Omental fat pad (tissue), 3 donors: ENCODE measurements at regions not wholly inside any gene's neighbourhood (a gene's known extent, or its start where the extent isn't known, plus 50 kb on each side); places are given as distances from the start of the nearest gene placed in this dataset.

Source experiments
- ATAC-seq: fragments of 150-250 bp; one replicate; pipeline ENCODE4 v1.9.1; 2016; ENCODE audit warnings: mild to moderate bottlenecking, moderate library complexity; ENCODE audit not compliant: low FRiP score
- DNase-seq: peaks from one replicate; pipeline ENCODE4 v3.0.0-alpha.2; 2019; ENCODE audit warnings: low spot score
- TF ChIP-seq, protein P1 (sequence below), 3 donors: fragments of 450-650 bp; IDR thresholded peaks; one replicate each; pipeline ENCODE4 v1.5.1; 2016 to 2017; ENCODE audit warnings: antibody characterized with exemption in 3 of 3, mild to moderate bottlenecking in 3 of 3, moderate library complexity in 2 of 3

DNA sequence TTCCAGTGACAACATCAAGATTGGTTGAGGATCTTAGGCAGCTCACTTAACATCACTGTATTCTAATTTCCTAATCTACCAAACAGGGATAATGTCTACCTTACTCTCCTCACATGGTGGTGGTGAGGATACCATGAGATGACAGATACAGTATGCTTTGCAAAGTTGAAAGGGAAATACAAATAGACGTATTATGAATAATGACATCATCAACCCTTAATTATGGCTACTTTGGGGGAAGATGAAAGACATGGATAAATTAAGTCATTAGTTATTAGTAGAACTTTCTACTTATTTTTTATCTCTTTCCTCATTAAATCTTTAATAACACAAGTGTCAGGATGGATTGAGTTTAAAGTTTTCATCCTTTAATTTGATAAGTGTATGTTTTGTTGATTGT is 532.5 kb downstream of the KLF12 start:
- no peak for ATAC-seq
- TF ChIP-seq, protein P1, sequence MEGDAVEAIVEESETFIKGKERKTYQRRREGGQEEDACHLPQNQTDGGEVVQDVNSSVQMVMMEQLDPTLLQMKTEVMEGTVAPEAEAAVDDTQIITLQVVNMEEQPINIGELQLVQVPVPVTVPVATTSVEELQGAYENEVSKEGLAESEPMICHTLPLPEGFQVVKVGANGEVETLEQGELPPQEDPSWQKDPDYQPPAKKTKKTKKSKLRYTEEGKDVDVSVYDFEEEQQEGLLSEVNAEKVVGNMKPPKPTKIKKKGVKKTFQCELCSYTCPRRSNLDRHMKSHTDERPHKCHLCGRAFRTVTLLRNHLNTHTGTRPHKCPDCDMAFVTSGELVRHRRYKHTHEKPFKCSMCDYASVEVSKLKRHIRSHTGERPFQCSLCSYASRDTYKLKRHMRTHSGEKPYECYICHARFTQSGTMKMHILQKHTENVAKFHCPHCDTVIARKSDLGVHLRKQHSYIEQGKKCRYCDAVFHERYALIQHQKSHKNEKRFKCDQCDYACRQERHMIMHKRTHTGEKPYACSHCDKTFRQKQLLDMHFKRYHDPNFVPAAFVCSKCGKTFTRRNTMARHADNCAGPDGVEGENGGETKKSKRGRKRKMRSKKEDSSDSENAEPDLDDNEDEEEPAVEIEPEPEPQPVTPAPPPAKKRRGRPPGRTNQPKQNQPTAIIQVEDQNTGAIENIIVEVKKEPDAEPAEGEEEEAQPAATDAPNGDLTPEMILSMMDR (IDR thresholded peaks at IDR 0.05): no peak
- DNase-seq: no peak

DNA sequence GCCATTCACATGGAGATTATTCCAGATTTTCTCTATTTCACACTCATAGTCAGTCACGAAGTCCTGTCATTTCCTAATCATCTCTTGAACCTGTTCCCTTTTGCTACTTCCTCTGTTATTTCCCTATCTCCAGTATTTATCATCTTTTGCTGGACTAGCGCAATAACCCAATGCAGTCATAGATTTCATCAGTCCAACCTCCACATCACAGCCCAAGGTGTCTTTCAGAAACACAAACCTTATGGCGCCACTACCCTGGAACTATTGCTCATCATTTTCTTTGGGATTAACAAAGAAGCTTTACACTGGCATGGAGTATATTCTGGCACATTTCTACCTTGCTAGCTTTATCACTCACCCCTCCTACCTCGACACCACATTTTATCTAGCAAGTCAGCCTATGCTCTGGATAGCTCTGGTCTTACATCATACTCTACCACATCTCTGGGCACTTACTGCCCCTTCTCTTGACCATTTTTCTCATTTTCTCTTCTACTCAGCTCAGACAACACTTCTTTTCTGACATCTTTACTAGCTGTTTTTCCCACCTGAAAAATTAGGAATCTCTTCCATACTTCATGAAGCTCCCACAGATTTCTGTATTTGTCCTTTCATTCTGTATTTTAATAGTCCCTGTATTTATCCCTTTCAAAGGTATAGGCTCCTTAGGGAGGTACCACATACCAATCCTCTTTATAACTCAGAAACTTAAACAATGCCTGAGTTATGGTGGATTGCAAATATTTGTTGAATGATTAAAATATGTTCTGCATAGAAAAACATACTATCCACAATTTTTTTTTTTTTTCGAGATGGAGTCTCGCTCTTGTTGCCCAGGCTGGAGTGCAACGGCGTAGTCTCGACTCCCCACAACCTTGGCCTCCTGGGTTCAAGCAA is 534.7 kb downstream of the KLF12 start:
- no peak for ATAC-seq
- TF ChIP-seq, protein P1 (IDR thresholded peaks at IDR 0.05): no peak

DNA sequence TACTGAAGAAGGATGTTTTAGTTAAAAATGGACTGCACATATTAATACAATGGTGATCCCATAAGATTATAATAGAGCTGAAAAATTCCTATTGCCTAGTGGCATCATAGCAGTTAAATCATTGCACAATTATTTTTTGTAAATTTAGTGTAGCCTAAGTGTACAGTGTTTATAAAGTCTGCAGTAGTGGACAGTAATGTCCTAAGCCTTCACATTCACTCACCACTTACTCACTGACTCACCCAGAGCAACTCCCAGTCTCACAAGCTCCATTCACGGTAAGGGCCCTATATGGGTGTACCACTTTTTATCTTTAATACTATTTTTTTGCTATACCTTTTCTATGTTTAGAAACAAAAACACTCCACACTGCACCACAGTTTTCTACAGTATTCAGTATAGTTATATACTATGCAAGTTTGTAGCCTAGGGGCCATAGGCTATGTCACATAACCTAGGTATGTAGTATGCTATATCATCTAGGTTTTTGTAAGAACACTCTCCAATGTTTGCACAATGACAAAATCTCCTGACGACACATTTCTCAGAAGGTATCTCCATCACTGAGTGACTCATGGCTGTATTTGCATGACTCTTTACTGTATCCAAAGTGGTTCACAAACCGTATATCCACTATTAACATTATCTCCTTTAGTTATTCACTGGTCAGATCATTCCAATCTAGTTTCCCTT is 536.0 kb downstream of the KLF12 start:
- DNase-seq (no peak), ATAC-seq (no peak)
- TF ChIP-seq, protein P1 (IDR thresholded peaks at IDR 0.05): no peak

More for the DNA sequence above, 534.7 kb downstream of the KLF12 start:
- DNase-seq: no peak

DNA sequence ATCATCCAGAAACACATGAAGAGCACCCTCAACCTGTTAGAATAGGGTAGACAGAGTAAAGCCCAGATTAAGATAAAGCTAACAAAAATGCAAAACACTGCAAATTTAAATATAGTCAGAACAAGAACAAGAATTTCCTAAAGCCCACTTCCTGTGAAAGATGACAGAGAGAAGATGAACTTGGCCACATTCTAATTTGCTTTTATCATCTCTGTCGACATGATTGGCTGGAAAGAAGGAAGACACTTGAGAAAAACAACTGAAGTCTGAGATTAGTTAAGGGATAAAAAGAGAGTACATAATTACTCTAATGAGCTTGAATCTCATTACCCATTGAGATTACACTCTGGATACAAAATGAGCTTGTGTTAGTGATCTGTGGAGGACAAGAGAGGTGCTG is 537.6 kb downstream of the KLF5 start:
- TF ChIP-seq, protein P1 (IDR thresholded peaks at IDR 0.05): no peak
- ATAC-seq: no peak

DNA sequence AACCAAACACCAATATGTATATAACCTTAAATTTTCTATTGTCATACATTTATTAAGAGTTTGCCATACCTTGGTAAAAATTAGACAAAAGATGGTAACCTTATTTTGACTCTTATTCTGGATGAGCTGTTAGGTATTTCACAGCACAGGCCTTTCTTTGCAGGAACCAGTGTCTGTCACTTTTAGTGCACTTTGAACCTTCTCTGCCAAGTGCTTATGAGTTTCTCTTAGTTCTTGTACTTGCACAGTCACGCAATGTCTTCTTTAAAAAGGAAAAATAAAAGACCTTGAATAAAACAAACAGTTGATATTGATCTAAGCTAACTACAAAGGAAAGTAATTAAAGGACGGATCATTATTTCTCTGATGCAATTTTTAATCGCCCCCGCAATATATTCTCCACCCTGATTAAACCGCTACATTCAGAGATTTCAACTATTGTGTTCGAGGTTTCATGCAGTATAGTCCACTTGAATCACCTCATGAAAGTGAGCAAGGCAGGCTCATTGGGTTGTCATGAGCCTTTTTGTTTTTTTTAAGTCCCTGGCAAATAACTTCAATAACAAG is 534.5 kb downstream of the KLF5 start:
- TF ChIP-seq, protein P1 (IDR thresholded peaks at IDR 0.05): no peak
- ATAC-seq: no peak
- no peak for DNase-seq

More for the DNA sequence above, 537.6 kb downstream of the KLF5 start:
- DNase-seq: no peak

DNA sequence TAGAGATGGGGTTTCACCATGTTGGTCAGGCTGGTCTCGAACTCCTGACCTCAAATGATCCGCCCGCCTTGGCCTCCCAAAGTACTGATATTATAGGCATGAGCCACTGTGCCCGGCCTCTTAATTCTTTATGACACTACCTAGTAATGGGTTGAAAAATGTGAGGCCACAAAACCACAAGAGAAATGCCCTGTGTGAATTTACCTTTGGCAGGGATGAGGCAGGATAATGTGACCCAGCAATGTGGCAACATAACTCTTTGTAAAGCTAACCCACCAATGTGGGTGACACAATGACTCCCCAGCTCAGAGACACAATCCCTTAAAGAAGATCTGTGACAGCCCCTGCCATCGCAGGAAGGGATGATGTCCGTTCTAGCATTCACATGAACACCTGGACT is 533.1 kb downstream of the KLF5 start:
- DNase-seq (no peak), ATAC-seq (no peak)
- TF ChIP-seq, protein P1 (IDR thresholded peaks at IDR 0.05): no peak
